Mucosa of descending colon (tissue), 3 donors: ENCODE measurements at regions not wholly inside any gene's neighbourhood (a gene's known extent, or its start where the extent isn't known, plus 50 kb on each side); places are given as distances from the start of the nearest gene placed in this dataset.
A peak's percentile ranks its signal among the peaks of the same experiment; 100 is the strongest.

Source experiments
- ATAC-seq: fragments of 200-7000 bp; cut with Tn5 transposase; one replicate; pipeline ENCODE4 v1.9.1; 2020; ENCODE audit warnings: mild to moderate bottlenecking, moderate library complexity
- DNase-seq, 3 donors: peaks; one replicate each; pipeline ENCODE4 v3.0.0-alpha.2; 2020
- H3K36me3 ChIP-seq: fragments of 200-600 bp; one replicate; pipeline ENCODE4 v1.8.0; 2021; ENCODE audit warnings: low read depth, mild to moderate bottlenecking
- H3K4me1 ChIP-seq: fragments of 200-600 bp; one replicate; pipeline ENCODE4 v1.8.0; 2021; ENCODE audit warnings: low read depth, mild to moderate bottlenecking
- H3K4me3 ChIP-seq: fragments of 200-600 bp; one replicate; pipeline ENCODE4 v1.8.0; 2021; ENCODE audit warnings: mild to moderate bottlenecking
- H3K9me3 ChIP-seq: fragments of 200-600 bp; one replicate; pipeline ENCODE4 v1.8.0; 2021; ENCODE audit warnings: mild to moderate bottlenecking
- intact Hi-C, 2 donors: fragments of 100-400 bp; cut with DNase I in 1 of 2; cut with micrococcal nuclease in 1 of 2; formaldehyde crosslinking; loops; one replicate each; pipeline versions ENCODE4 v1.11.0 to v1.11.1; 2022; cut with DNase I, micrococcal nuclease
- TF ChIP-seq, protein P1 (sequence below): fragments of 200-600 bp; IDR thresholded peaks from one replicate; pipeline ENCODE4 v1.8.0; 2022; ENCODE audit warnings: antibody characterized with exemption, mild to moderate bottlenecking
- donor health status: DM: no; HTN: no; CAD: no; lungs with moderate emphysema.
- donor health status: DM: no; HTN: no; CAD: no.
- donor health status: DM: no; HTN: yes; CAD: no.

DNA sequence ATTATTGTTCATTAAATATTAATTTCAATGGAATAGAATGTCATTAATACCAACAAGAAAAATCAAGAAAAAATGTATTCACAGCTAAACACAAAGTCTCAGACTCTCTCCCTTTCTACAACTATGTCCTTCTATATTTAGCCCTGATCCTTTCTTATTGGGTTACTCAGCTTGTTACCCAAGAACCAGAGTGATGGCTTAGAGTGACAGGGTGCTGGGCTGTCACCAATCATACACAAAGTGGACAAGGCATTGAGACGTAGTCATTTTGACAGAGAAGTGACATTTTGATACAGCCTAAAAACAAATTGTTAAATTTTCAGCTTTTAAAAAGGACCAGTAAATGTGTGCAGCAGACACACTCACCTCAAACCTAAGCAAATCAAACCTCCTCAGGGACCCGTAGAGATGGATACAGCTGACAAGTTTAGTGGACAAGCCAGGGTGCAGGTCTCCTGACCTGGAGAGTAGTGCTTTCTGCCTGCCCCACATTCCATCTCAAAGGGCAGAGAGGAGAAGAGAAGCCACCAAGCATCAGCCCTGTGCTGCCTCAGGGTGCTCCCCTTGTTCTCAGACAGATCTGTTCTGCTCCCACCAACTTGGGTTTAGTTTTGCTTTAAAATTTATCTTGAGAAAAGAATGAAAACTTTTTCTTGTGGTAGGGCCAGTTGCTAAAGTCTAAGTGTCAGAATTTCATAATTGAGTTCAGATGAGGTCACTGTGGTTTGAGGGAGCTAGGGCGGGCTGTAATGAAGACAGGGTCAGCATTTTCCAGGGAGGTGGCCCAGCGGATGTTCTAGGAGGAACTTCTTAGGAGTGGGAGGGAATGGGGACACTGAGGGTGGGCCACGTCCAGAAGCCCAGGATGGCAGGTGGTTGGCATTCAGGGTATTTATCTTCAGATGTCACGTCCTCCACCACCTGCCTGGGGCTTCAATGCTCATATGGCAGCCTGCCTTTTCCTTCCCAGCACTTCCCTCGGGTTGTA, 136.5 kb upstream of the TBL1XR1 start:
- DNase-seq (no peak), ATAC-seq (no peak)
- no peak overlapping the region for H3K4me3 ChIP-seq
- no peaks in the 10 kb centered on the region for H3K9me3 ChIP-seq
- intact Hi-C loops = no loop called here
- TF ChIP-seq, protein P1, sequence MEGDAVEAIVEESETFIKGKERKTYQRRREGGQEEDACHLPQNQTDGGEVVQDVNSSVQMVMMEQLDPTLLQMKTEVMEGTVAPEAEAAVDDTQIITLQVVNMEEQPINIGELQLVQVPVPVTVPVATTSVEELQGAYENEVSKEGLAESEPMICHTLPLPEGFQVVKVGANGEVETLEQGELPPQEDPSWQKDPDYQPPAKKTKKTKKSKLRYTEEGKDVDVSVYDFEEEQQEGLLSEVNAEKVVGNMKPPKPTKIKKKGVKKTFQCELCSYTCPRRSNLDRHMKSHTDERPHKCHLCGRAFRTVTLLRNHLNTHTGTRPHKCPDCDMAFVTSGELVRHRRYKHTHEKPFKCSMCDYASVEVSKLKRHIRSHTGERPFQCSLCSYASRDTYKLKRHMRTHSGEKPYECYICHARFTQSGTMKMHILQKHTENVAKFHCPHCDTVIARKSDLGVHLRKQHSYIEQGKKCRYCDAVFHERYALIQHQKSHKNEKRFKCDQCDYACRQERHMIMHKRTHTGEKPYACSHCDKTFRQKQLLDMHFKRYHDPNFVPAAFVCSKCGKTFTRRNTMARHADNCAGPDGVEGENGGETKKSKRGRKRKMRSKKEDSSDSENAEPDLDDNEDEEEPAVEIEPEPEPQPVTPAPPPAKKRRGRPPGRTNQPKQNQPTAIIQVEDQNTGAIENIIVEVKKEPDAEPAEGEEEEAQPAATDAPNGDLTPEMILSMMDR = no peak
- peaks cover 4% of the 10 kb centered on the region for H3K36me3 ChIP-seq
- H3K4me1 ChIP-seq = peaks cover 36% of the 10 kb centered on the region

DNA sequence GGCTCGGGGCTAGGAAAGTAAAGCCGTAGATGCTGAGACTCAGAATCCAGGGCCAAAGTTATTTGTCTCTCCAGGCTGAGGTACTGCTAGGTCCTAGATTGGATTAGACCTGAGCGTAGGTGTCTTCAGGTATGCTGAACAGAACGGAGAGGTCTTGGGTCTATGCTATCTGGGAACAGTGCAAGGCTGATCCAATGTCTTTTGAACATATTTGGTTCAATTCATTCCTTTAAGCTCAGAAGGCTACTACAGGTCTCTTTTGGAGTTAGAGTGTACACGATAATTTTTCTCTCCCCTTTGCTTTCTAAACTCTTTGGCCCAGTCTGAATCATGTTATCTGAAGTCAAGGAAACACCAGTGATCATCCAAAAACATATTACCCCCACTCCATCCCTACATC, 137.5 kb upstream of the TBL1XR1 start:
- no peak for DNase-seq
- intact Hi-C loops = loop anchor here in 1 of 2 donors (5.0 kb wide), 1 partner anchor 33 kb away; no protein-coding TSS in a partner anchor
- peaks cover 38% of the 10 kb centered on the region for H3K4me1 ChIP-seq
- H3K9me3 ChIP-seq = no peaks in the 10 kb centered on the region
- TF ChIP-seq, protein P1 = no peak
- H3K36me3 ChIP-seq = peaks cover 4% of the 10 kb centered on the region
- ATAC-seq = no peak
- H3K4me3 ChIP-seq = no peak overlapping the region

DNA sequence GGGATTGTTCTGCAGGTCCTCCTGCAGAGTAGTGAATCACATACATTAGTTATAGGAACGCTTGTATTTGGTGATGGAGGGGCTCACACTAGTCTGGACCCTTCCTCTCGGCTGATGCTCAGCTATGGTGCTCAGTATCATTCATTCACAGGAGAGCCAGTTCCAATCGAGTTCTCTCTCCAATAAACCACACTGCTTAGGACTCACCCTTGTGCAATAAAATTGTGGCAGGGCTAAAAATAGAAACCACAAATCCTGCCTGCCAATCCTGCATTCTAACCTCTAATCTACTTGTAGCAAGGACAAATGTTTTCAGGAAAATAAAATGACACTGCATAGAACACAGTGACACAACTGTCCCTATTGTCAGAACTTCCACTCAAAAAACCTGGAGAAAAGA, 138.4 kb upstream of the TBL1XR1 start:
- DNase-seq (peak in 1 of 3 donors; percentile 69), ATAC-seq (peak; percentile 70)
- TF ChIP-seq, protein P1 = no peak
- intact Hi-C loops = loop anchor here in 1 of 2 donors (5.0 kb wide), 1 partner anchor 33 kb away; no protein-coding TSS in a partner anchor
- H3K4me1 ChIP-seq = peaks cover 44% of the 10 kb centered on the region
- H3K36me3 ChIP-seq = peaks cover 4% of the 10 kb centered on the region
- no peak overlapping the region for H3K4me3 ChIP-seq
- no peaks in the 10 kb centered on the region for H3K9me3 ChIP-seq

DNA sequence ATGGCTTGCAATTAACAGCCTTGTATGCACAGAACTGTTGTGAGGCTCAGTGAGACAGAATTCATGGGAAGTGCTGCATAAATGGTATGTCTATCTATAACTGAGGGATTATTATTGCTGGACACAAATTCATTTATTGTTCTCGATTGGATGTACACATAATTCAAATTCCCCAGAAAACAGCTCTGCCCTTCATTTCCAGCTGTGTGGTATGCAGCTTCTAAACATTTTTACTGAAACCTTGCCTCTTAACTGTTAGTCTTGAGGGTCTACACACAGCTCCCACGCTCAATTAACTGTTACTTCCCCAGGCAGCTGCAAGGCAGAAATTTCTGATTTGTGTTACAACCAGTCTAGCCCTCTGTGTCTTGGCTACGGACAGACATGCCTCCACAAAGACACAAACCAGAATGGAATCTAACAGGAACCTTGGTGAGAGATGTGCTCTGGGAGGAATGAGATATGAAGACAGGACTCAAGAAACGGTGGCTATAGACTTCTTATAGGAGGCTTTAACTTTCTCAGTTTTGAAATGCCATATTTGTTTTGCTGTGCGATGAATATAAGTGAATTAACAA, 139.7 kb upstream of the TBL1XR1 start:
- H3K9me3 ChIP-seq = no peaks in the 10 kb centered on the region
- no peak overlapping the region for H3K4me3 ChIP-seq
- TF ChIP-seq, protein P1 = no peak
- ATAC-seq = no peak
- intact Hi-C loops = loop anchor here in 1 of 2 donors (5.0 kb wide), 1 partner anchor 35 kb away; no protein-coding TSS in a partner anchor
- H3K4me1 ChIP-seq = peaks cover 44% of the 10 kb centered on the region
- peaks cover 4% of the 10 kb centered on the region for H3K36me3 ChIP-seq
- DNase-seq = no peak

DNA sequence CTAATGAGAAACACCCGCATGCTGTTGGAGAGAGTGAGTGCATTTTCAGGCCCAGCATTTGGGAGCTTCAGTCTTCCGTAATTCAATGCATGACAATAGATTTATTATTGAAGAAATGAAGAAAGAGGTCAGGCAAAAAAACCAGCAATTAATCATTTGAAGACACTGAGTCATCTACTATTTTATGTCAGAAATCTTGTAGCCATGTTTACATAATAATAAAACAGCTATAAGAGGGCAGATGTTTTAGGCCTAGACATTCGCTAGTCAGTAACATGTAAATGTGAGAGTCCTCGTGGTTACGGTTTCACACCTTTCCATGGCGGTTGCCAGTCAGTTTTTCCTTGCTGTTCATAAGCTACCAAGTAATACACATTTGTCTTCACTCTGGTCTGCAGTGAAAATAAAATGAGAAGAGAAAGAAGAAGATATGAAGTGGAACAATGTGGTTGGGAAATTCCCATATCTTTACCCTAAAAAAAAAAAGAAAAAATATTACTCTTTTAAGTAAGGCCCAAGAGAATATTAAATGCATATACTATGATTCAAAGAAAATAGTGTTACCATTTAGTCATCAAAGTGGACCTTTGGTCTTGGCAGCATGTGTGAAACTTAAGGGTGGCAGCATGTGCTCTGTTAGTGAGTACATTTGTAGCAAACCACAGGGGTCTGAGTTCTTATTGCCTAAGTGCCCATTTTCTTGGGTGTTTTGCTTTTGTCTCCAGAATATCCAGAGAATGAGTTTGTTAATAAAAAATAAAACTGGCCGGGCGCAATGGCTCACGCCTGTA, 140.5 kb upstream of the TBL1XR1 start:
- TF ChIP-seq, protein P1 = no peak
- peaks cover 4% of the 10 kb centered on the region for H3K36me3 ChIP-seq
- ATAC-seq (no peak), DNase-seq (no peak)
- no peak overlapping the region for H3K4me3 ChIP-seq
- intact Hi-C loops = loop anchor here in 1 of 2 donors (5.0 kb wide), 1 partner anchor 35 kb away; no protein-coding TSS in a partner anchor
- peaks cover 47% of the 10 kb centered on the region for H3K4me1 ChIP-seq
- no peaks in the 10 kb centered on the region for H3K9me3 ChIP-seq
